ENCODE measurements at regions not wholly inside any gene's neighbourhood (a gene's known extent, or its start where the extent isn't known, plus 50 kb on each side); places are given as distances from the start of the nearest gene placed in this dataset.

GRCh38 chr6:145485288-145485687 lies 250.0 kb downstream of the EPM2A start:
- POLR2A ChIA-PET = no interaction called here
- H3K27ac Mint-ChIP-seq = no peak overlapping the region
- no peaks in the 10 kb centered on the region for H3K27me3 Mint-ChIP-seq
- no peaks in the 10 kb centered on the region for H4K20me1 ChIP-seq (ENCODE audit: control insufficient read depth, insufficient read depth, low read length, poor library complexity, severe bottlenecking)
- CTCF ChIA-PET = no interaction called here
- no peak for TF ChIP-seq EZH2 (IDR thresholded peaks at IDR 0.05; ENCODE audit: borderline replicate concordance, insufficient read depth, low read depth, low read length, poor library complexity, severe bottlenecking)
- TF ChIP-seq CTCF (IDR thresholded peaks at IDR 0.05) = no peak
- WGBS (ENCODE audit: insufficient coverage) = no CpG with 5 or more reads among the region's 2 CpGs
- H3K79me2 ChIP-seq (ENCODE audit: control insufficient read depth, insufficient read depth, low read length) = no peaks in the 10 kb centered on the region
- H3K4me2 ChIP-seq (replicated peaks; ENCODE audit: low read depth, low read length, poor library complexity, severe bottlenecking) = no peak overlapping the region
- no peaks in the 10 kb centered on the region for H3K27me3 ChIP-seq (replicated peaks in 1 of 4; ENCODE audit: control extremely low read depth in 1 of 4, control insufficient read depth in 3 of 4, insufficient read depth in 4 of 4, low read length in 3 of 4)
- H3K9ac ChIP-seq (ENCODE audit: low read length) = no peak overlapping the region
- H3K4me1 ChIP-seq (ENCODE audit: control insufficient read depth in 2 of 2, insufficient read depth in 2 of 2, low read length in 2 of 2) = no peaks in the 10 kb centered on the region
- H3K9me3 Mint-ChIP-seq (ENCODE audit: insufficient read depth) = peaks cover 5% of the 10 kb centered on the region
- H3K9me3 ChIP-seq (ENCODE audit: control extremely low read depth in 1 of 3, control insufficient read depth in 2 of 3, insufficient read depth in 1 of 3, low read length in 2 of 3) = no peaks in the 10 kb centered on the region
- no peak overlapping the region for H3K27ac ChIP-seq (ENCODE audit: low read length in 2 of 2)
- no peak overlapping the region for H3K4me3 ChIP-seq (ENCODE audit: control extremely low read depth in 1 of 5, extremely low read depth in 1 of 5, insufficient read depth in 1 of 5, low read depth in 2 of 5, low read length in 4 of 5)
- intact Hi-C loops (cut with micrococcal nuclease) = no loop called here
- no peak for DNase-seq
- H3K4me3 Mint-ChIP-seq = no peak overlapping the region
- no peak overlapping the region for H2AFZ ChIP-seq (ENCODE audit: insufficient read depth, low read depth, low read length, poor library complexity, severe bottlenecking)
- no peak for ATAC-seq (ENCODE audit: low read depth)
- no peaks in the 10 kb centered on the region for H3K4me1 Mint-ChIP-seq
- no peaks in the 10 kb centered on the region for H3K36me3 ChIP-seq (replicated peaks in 1 of 2; ENCODE audit: control extremely low read depth in 1 of 2, control insufficient read depth in 1 of 2, extremely low read depth in 1 of 2, insufficient read depth in 2 of 2, low read length in 1 of 2)

GRCh38 chr6:145486306-145486705 lies 249.0 kb downstream of the EPM2A start:
- ATAC-seq (ENCODE audit: low read depth) = no peak
- no peaks in the 10 kb centered on the region for H3K4me1 Mint-ChIP-seq

More at GRCh38 chr6:145486306-145486705, 249.0 kb downstream of the EPM2A start:
- Mint-ChIP-seq H3K27me3 (no peaks in the 10 kb centered on the region), H3K4me3 (no peak overlapping the region), H3K9me3 (ENCODE audit: insufficient read depth) (peaks cover 3% of the 10 kb centered on the region), H3K27ac (no peak overlapping the region)
- no peak overlapping the region for H3K27ac ChIP-seq (ENCODE audit: low read length in 2 of 2)
- no peaks in the 10 kb centered on the region for H3K27me3 ChIP-seq (replicated peaks in 1 of 4; ENCODE audit: control extremely low read depth in 1 of 4, control insufficient read depth in 3 of 4, insufficient read depth in 4 of 4, low read length in 3 of 4)
- H3K9ac ChIP-seq (ENCODE audit: low read length) = no peak overlapping the region
- no peak overlapping the region for H2AFZ ChIP-seq (ENCODE audit: insufficient read depth, low read depth, low read length, poor library complexity, severe bottlenecking)
- POLR2A ChIA-PET = no interaction called here
- no peak for DNase-seq
- CTCF ChIA-PET = no interaction called here
- H4K20me1 ChIP-seq (ENCODE audit: control insufficient read depth, insufficient read depth, low read length, poor library complexity, severe bottlenecking) = no peaks in the 10 kb centered on the region
- H3K4me2 ChIP-seq (replicated peaks; ENCODE audit: low read depth, low read length, poor library complexity, severe bottlenecking) = no peak overlapping the region
- no peaks in the 10 kb centered on the region for H3K4me1 ChIP-seq (ENCODE audit: control insufficient read depth in 2 of 2, insufficient read depth in 2 of 2, low read length in 2 of 2)
- H3K9me3 ChIP-seq (ENCODE audit: control extremely low read depth in 1 of 3, control insufficient read depth in 2 of 3, insufficient read depth in 1 of 3, low read length in 2 of 3) = peaks cover 0 to 4% (median 0%) of the 10 kb centered on the region in 3 donors
- intact Hi-C loops (cut with micrococcal nuclease) = no loop called here
- no peaks in the 10 kb centered on the region for H3K79me2 ChIP-seq (ENCODE audit: control insufficient read depth, insufficient read depth, low read length)
- H3K4me3 ChIP-seq (ENCODE audit: control extremely low read depth in 1 of 5, extremely low read depth in 1 of 5, insufficient read depth in 1 of 5, low read depth in 2 of 5, low read length in 4 of 5) = no peak overlapping the region
- TF ChIP-seq CTCF (IDR thresholded peaks at IDR 0.05) (no peak), EZH2 (IDR thresholded peaks at IDR 0.05; ENCODE audit: borderline replicate concordance, insufficient read depth, low read depth, low read length, poor library complexity, severe bottlenecking) (no peak)
- no peaks in the 10 kb centered on the region for H3K36me3 ChIP-seq (replicated peaks in 1 of 2; ENCODE audit: control extremely low read depth in 1 of 2, control insufficient read depth in 1 of 2, extremely low read depth in 1 of 2, insufficient read depth in 2 of 2, low read length in 1 of 2)
- no CpG with 5 or more reads among the region's 3 CpGs for WGBS (ENCODE audit: insufficient coverage)
